ENCODE measurements at regions not wholly inside any gene's neighbourhood (a gene's known extent, or its start where the extent isn't known, plus 50 kb on each side); places are given as distances from the start of the nearest gene placed in this dataset.

DNA sequence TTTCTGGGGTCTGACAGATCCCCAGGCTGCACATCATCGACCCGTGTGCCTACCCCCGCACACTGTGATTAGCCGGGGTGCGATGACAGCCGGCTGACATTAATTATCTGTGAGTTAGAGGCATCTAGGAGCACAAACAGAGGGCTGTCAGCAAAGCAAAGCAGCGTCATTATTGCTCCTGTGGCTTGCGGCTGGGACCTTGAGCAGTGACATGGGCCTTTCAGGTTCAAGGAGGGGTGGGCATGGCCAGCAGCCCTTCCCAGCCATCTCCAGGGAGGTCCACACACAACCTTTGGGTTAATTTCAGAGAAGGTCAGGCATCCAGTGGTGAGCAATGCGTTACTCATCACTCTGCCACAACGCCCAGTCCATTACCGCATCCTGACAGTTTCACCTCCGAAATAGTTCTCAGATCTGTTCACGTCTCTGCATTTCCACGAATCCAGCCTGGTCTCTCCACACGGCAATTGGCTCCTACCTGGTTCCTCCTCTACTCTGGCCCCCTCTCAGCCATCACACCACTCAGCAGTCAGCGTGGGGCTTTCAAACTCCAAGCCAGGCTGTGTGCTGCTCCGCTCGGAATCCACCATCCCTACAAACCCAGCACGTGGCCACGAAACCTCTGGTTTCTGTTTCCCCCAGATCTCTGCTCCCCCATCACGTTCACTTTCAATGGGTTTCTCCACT is 249.7 kb upstream of the C16orf82 start:
- H3K36me3 ChIP-seq (ENCODE audit: control insufficient read depth, insufficient read depth, low read length), result no peaks in the 10 kb centered on the region
- no peak for TF ChIP-seq EZH2 (IDR thresholded peaks at IDR 0.05; ENCODE audit: low read length, missing control alignments)
- TF ChIP-seq, protein P1, sequence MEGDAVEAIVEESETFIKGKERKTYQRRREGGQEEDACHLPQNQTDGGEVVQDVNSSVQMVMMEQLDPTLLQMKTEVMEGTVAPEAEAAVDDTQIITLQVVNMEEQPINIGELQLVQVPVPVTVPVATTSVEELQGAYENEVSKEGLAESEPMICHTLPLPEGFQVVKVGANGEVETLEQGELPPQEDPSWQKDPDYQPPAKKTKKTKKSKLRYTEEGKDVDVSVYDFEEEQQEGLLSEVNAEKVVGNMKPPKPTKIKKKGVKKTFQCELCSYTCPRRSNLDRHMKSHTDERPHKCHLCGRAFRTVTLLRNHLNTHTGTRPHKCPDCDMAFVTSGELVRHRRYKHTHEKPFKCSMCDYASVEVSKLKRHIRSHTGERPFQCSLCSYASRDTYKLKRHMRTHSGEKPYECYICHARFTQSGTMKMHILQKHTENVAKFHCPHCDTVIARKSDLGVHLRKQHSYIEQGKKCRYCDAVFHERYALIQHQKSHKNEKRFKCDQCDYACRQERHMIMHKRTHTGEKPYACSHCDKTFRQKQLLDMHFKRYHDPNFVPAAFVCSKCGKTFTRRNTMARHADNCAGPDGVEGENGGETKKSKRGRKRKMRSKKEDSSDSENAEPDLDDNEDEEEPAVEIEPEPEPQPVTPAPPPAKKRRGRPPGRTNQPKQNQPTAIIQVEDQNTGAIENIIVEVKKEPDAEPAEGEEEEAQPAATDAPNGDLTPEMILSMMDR (conservative IDR thresholded peaks at IDR 0.05 in 1 of 2, IDR thresholded peaks at IDR 0.05 in 1 of 2; ENCODE audit: low read depth in 1 of 2, low read length in 2 of 2), result no peak
- no peaks in the 10 kb centered on the region for H3K27me3 ChIP-seq (ENCODE audit: control insufficient read depth, insufficient read depth, low read length)
- H3K27ac ChIP-seq (ENCODE audit: insufficient read depth, low read length), result peak overlapping the region; percentile 48
- no peaks in the 10 kb centered on the region for H3K9me3 ChIP-seq (ENCODE audit: control insufficient read depth, insufficient read depth, low read depth, low read length)
- H3K4me1 ChIP-seq (ENCODE audit: control insufficient read depth, extremely low read depth, insufficient read depth, low read length), result peaks cover 7% of the 10 kb centered on the region
- peak overlapping the region; percentile 21 for H3K4me2 ChIP-seq (ENCODE audit: extremely low read depth, insufficient read depth, low read length)
- no peaks in the 10 kb centered on the region for H3K79me2 ChIP-seq (ENCODE audit: control insufficient read depth, insufficient read depth, low read length)
- H4K20me1 ChIP-seq (ENCODE audit: control insufficient read depth, extremely low read depth, insufficient read depth, low read length), result no peaks in the 10 kb centered on the region
- no peak overlapping the region for H3K4me3 ChIP-seq (replicated peaks in 1 of 4; ENCODE audit: control extremely low read depth in 1 of 4, insufficient read depth in 1 of 4, low read depth in 3 of 4, low read length in 4 of 4)
- H2AFZ ChIP-seq (ENCODE audit: low read length), result no peak overlapping the region
- peak; percentile 20 to 82 for DNase-seq (ENCODE audit: low read depth in 2 of 2)
- no peak overlapping the region for H3K9ac ChIP-seq (ENCODE audit: insufficient read depth, low read length)

DNA sequence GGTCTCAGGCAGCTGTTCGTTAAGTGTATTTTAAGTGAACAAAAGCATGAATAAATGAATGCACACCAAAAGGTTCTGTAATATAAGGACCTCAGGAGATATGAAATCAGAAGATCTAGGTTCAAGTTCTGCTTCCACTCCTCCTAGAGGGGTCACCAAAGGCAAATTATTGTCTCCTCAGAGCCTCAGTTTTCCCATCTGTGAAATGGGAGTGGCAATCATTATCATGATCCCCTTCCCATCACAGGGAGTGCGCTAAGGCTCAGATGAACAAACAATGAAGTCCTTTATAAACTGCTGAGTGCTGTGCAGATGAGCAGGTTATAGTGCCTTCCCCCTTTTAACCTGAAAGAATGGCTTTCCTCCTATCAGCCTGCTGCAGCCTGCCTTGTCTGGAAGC is 248.3 kb upstream of the C16orf82 start:
- no peaks in the 10 kb centered on the region for H4K20me1 ChIP-seq (ENCODE audit: control insufficient read depth, extremely low read depth, insufficient read depth, low read length)
- no peak overlapping the region for H2AFZ ChIP-seq (ENCODE audit: low read length)
- TF ChIP-seq EZH2 (IDR thresholded peaks at IDR 0.05; ENCODE audit: low read length, missing control alignments), result no peak
- TF ChIP-seq, protein P1 (conservative IDR thresholded peaks at IDR 0.05 in 1 of 2, IDR thresholded peaks at IDR 0.05 in 1 of 2; ENCODE audit: low read depth in 1 of 2, low read length in 2 of 2), result no peak
- no peaks in the 10 kb centered on the region for H3K27me3 ChIP-seq (ENCODE audit: control insufficient read depth, insufficient read depth, low read length)
- H3K27ac ChIP-seq (ENCODE audit: insufficient read depth, low read length), result no peak overlapping the region
- no peak overlapping the region for H3K4me3 ChIP-seq (replicated peaks in 1 of 4; ENCODE audit: control extremely low read depth in 1 of 4, insufficient read depth in 1 of 4, low read depth in 3 of 4, low read length in 4 of 4)
- no peak overlapping the region for H3K9ac ChIP-seq (ENCODE audit: insufficient read depth, low read length)
- no peak overlapping the region for H3K4me2 ChIP-seq (ENCODE audit: extremely low read depth, insufficient read depth, low read length)
- H3K79me2 ChIP-seq (ENCODE audit: control insufficient read depth, insufficient read depth, low read length), result no peaks in the 10 kb centered on the region
- H3K36me3 ChIP-seq (ENCODE audit: control insufficient read depth, insufficient read depth, low read length), result no peaks in the 10 kb centered on the region
- DNase-seq (ENCODE audit: low read depth in 2 of 2), result no peak
- peaks cover 7% of the 10 kb centered on the region for H3K4me1 ChIP-seq (ENCODE audit: control insufficient read depth, extremely low read depth, insufficient read depth, low read length)
- H3K9me3 ChIP-seq (ENCODE audit: control insufficient read depth, insufficient read depth, low read depth, low read length), result no peaks in the 10 kb centered on the region

DNA sequence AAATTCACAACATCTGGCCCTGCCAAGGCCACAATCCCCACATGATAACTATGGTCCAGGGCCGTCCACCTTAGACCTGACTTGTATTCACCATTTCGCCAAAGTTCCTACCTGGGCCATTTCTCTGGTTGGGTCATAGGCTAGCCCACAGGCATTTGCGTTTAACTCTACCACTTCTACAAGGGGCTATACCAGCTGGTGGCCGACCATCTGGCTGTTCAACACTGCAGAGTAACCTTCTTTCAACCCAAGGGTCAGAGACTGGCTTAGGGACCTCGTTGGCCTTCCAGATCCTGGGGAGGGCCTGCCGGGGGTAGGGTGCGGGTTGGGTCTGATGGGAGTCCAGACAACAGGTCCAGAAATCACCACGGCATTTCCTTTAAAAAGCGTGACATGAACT is 242.3 kb upstream of the C16orf82 start:
- no peak for DNase-seq (ENCODE audit: low read depth in 2 of 2)
- H2AFZ ChIP-seq (ENCODE audit: low read length), result no peak overlapping the region
- no peak overlapping the region for H3K4me3 ChIP-seq (replicated peaks in 1 of 4; ENCODE audit: control extremely low read depth in 1 of 4, insufficient read depth in 1 of 4, low read depth in 3 of 4, low read length in 4 of 4)
- H3K9me3 ChIP-seq (ENCODE audit: control insufficient read depth, insufficient read depth, low read depth, low read length), result no peaks in the 10 kb centered on the region
- no peak overlapping the region for H3K4me2 ChIP-seq (ENCODE audit: extremely low read depth, insufficient read depth, low read length)
- TF ChIP-seq, protein P1 (conservative IDR thresholded peaks at IDR 0.05 in 1 of 2, IDR thresholded peaks at IDR 0.05 in 1 of 2; ENCODE audit: low read depth in 1 of 2, low read length in 2 of 2), result no peak
- no peak for TF ChIP-seq EZH2 (IDR thresholded peaks at IDR 0.05; ENCODE audit: low read length, missing control alignments)
- no peaks in the 10 kb centered on the region for H3K79me2 ChIP-seq (ENCODE audit: control insufficient read depth, insufficient read depth, low read length)
- H3K27me3 ChIP-seq (ENCODE audit: control insufficient read depth, insufficient read depth, low read length), result no peaks in the 10 kb centered on the region
- H3K27ac ChIP-seq (ENCODE audit: insufficient read depth, low read length), result no peak overlapping the region
- H3K4me1 ChIP-seq (ENCODE audit: control insufficient read depth, extremely low read depth, insufficient read depth, low read length), result no peaks in the 10 kb centered on the region
- H4K20me1 ChIP-seq (ENCODE audit: control insufficient read depth, extremely low read depth, insufficient read depth, low read length), result no peaks in the 10 kb centered on the region
- no peak overlapping the region for H3K9ac ChIP-seq (ENCODE audit: insufficient read depth, low read length)
- no peaks in the 10 kb centered on the region for H3K36me3 ChIP-seq (ENCODE audit: control insufficient read depth, insufficient read depth, low read length)

Data from fibroblast of lung (primary cell).